Lower lobe of right lung (tissue), 2 donors: ENCODE measurements at regions not wholly inside any gene's neighbourhood (a gene's known extent, or its start where the extent isn't known, plus 50 kb on each side); places are given as distances from the start of the nearest gene placed in this dataset.

ENCODE experiments used
- ATAC-seq, 2 donors: fragments of 200-7000 bp; cut with Tn5 transposase; one replicate each; pipeline ENCODE4 v1.9.1; 2020 to 2022; ENCODE audit warnings: mild to moderate bottlenecking in 2 of 2, moderate library complexity in 2 of 2
- DNase-seq: peaks from one replicate; pipeline ENCODE4 v3.0.0-alpha.2; 2020
- H3K27ac ChIP-seq: fragments of 200-600 bp; one replicate; pipeline ENCODE4 v1.8.0; 2022
- H3K27me3 ChIP-seq: fragments of 200-600 bp; one replicate; pipeline ENCODE4 v1.8.0; 2022; ENCODE audit warnings: low read depth
- H3K36me3 ChIP-seq: fragments of 200-600 bp; one replicate; pipeline ENCODE4 v1.8.0; 2022; ENCODE audit warnings: mild to moderate bottlenecking
- H3K4me1 ChIP-seq: fragments of 200-600 bp; one replicate; pipeline ENCODE4 v1.8.0; 2022
- H3K4me3 ChIP-seq: fragments of 200-600 bp; one replicate; pipeline ENCODE4 v1.8.0; 2022; ENCODE audit warnings: mild to moderate bottlenecking
- H3K9me3 ChIP-seq: fragments of 200-600 bp; one replicate; pipeline ENCODE4 v1.8.0; 2022
- CTCF ChIP-seq: fragments of 200-600 bp; IDR thresholded peaks from one replicate; pipeline ENCODE4 v1.8.0; 2022; ENCODE audit warnings: antibody characterized with exemption, mild to moderate bottlenecking
- intact Hi-C: fragments of 100-400 bp; cut with DNase I; formaldehyde crosslinking; loops from one replicate; pipeline ENCODE4 v1.11.0; 2022
- donor health status: DM: no; HTN: yes; CAD: no; lungs with severe emphysema.

GRCh38 chr5:106311230-106311915 lies 1359.4 kb downstream of the EFNA5 start:
- Histone ChIP-seq H3K36me3 (no peaks in the 10 kb centered on the region), H3K4me3 (no peak overlapping the region), H3K4me1 (no peaks in the 10 kb centered on the region), H3K27me3 (no peaks in the 10 kb centered on the region), H3K27ac (no peak overlapping the region), H3K9me3 (no peaks in the 10 kb centered on the region)
- ATAC-seq = no peak
- DNase-seq = no peak
- no peak for TF ChIP-seq CTCF
- intact Hi-C loops = no loop called here

DNA sequence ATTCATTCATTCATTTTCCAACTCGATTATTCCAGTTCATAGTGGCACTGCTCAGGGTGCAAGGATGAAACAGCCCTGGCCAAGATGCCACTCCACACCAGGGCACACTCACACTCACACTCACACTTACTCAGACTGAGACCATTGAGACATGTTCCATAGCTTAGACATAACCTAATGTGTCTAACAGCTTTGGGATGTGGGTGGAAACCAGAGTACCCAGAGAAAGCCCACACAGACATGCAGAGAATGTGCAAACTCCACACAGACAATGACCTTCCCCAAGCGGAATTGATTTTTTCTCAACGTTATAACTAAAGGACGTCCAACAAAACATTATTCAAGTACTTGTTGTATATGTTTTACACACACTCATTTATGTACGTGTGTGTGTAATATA lies 1363.5 kb downstream of the EFNA5 start:
- Histone ChIP-seq H3K4me3 (no peak overlapping the region), H3K27me3 (no peaks in the 10 kb centered on the region), H3K9me3 (no peaks in the 10 kb centered on the region), H3K36me3 (no peaks in the 10 kb centered on the region), H3K4me1 (no peaks in the 10 kb centered on the region), H3K27ac (no peak overlapping the region)
- intact Hi-C loops = no loop called here
- ATAC-seq (no peak), DNase-seq (no peak)
- TF ChIP-seq CTCF = no peak

DNA sequence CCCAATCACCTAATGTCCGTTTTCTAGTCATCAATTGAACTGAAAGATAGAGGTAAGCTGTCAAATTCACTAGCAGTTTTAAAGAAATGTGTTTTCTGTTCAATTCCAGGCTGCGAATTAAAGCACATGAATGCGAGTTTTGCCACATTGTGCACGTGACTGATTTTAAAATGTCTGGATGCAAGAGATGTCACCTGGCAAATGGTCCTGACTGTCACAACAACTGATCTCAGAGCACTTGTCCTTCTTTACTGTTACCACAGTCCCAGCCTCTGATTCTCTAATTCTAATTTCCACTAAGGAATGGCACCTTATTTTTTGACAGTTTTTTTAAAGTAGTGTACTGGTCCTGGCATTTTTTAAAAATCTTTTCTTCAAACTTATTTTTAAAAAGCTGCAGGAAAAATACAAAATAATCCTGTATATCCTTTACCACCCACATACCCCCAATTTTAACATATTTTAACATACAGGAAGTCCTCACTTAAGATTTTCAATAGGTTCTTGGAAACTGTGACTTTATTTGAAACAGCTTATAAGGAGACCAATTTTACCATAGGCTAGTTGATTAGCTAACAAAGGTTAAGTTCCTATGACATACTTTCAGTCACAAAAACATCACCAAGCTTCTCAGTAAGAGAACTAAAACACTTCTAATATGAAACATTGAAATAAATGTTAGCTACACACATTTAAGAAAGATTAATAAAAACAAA lies 1364.3 kb downstream of the EFNA5 start:
- Histone ChIP-seq H3K27ac (no peak overlapping the region), H3K27me3 (no peaks in the 10 kb centered on the region), H3K4me1 (no peaks in the 10 kb centered on the region), H3K4me3 (no peak overlapping the region), H3K36me3 (no peaks in the 10 kb centered on the region), H3K9me3 (no peaks in the 10 kb centered on the region)
- no peak for TF ChIP-seq CTCF
- intact Hi-C loops = no loop called here
- ATAC-seq (no peak), DNase-seq (no peak)

DNA sequence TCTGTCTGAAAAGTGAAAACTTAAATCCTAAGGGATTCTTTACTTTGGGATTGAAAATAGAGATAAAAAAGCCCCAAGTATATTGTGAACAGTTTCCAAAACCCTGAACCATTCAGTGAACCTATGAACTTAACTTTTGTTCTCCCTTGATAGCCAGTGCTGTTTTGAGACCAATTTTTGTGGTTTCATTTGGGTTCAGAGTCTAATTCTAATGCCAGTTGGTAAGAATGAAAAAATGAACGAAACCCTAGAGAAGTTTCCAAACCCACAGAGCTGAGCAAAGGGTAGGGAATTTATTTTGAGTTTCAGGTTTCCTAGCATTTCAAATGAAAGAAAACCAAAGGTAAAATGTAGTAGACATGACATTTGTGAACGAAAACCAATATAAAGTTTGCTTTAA lies 1366.8 kb downstream of the EFNA5 start:
- TF ChIP-seq CTCF = no peak
- intact Hi-C loops = no loop called here

DNA sequence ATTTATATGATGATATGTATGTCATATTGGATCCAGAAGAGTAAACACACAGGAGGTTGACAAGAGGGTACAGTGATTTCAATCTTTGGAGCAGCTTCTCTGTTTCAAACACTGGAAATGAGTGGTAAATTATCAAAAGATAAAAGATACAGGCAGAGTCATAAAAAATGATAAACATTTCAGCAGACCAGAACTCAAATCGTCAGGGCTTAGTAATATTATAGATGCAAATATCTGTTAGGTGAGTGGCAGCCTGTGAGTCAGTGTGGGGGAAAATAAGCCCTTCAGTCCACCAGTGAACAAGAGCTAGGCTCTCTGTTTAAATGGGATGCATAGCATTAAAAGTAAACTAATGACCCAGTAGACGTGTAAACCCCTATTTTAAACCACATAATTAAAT lies 1378.1 kb downstream of the EFNA5 start:
- Histone ChIP-seq H3K9me3 (no peaks in the 10 kb centered on the region), H3K4me3 (no peak overlapping the region), H3K4me1 (no peaks in the 10 kb centered on the region), H3K27me3 (no peaks in the 10 kb centered on the region), H3K36me3 (no peaks in the 10 kb centered on the region), H3K27ac (no peak overlapping the region)
- TF ChIP-seq CTCF = no peak
- DNase-seq (no peak), ATAC-seq (no peak)
- intact Hi-C loops = no loop called here

More for the DNA sequence above, 1366.8 kb downstream of the EFNA5 start:
- ATAC-seq = no peak
- Histone ChIP-seq H3K4me1 (no peaks in the 10 kb centered on the region), H3K27me3 (no peaks in the 10 kb centered on the region), H3K36me3 (no peaks in the 10 kb centered on the region), H3K9me3 (no peaks in the 10 kb centered on the region), H3K27ac (no peak overlapping the region), H3K4me3 (no peak overlapping the region)
- no peak for DNase-seq
